Gastroesophageal sphincter (tissue), 3 donors: ENCODE measurements at regions not wholly inside any gene's neighbourhood (a gene's known extent, or its start where the extent isn't known, plus 50 kb on each side); places are given as distances from the start of the nearest gene placed in this dataset.

Experiments
- POLR2A ChIP-seq, 2 donors: fragments of 450-650 bp; IDR thresholded peaks; one replicate each; pipeline ENCODE4 v1.6.1; 2017; ENCODE audit warnings: antibody characterized with exemption in 2 of 2, mild to moderate bottlenecking in 2 of 2, moderate library complexity in 1 of 2
- TF ChIP-seq, protein P1 (sequence below), 4 experiments: fragments of 200-600 bp in 2 of 4; fragments of 450-650 bp in 2 of 4; sonication (generic) in 1 of 4; IDR thresholded peaks; one replicate each; pipeline ENCODE4 v1.5.1; 2017 to 2019; ENCODE audit warnings: antibody characterized with exemption in 4 of 4, mild to moderate bottlenecking in 2 of 4, moderate library complexity in 2 of 4

DNA sequence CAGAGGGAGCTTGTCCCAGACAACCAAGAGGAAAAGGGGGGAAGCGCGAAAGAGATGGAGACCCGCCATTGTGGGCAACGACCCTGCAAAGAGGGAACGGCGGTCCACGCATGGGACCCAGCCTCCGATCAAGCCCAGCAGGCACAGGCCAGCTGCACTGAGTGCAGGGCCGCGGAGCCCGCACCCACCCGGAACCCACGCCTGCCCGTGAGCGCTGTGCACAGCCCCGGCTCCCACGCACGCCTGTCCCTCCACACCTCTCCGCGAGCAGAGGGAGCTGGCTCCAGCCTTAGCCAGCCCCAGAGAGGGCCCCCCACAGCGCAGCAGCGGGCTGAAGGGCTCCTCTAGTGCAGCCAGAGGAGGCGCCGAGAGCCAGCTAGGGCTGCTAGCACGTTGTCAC is 416.5 kb downstream of the DMRTA1 start:
- TF ChIP-seq, protein P1, sequence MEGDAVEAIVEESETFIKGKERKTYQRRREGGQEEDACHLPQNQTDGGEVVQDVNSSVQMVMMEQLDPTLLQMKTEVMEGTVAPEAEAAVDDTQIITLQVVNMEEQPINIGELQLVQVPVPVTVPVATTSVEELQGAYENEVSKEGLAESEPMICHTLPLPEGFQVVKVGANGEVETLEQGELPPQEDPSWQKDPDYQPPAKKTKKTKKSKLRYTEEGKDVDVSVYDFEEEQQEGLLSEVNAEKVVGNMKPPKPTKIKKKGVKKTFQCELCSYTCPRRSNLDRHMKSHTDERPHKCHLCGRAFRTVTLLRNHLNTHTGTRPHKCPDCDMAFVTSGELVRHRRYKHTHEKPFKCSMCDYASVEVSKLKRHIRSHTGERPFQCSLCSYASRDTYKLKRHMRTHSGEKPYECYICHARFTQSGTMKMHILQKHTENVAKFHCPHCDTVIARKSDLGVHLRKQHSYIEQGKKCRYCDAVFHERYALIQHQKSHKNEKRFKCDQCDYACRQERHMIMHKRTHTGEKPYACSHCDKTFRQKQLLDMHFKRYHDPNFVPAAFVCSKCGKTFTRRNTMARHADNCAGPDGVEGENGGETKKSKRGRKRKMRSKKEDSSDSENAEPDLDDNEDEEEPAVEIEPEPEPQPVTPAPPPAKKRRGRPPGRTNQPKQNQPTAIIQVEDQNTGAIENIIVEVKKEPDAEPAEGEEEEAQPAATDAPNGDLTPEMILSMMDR (IDR thresholded peaks at IDR 0.05), result no peak
- no peak for TF ChIP-seq POLR2A (IDR thresholded peaks at IDR 0.05)
